PFSK-1 (cell line): ENCODE measurements at regions not wholly inside any gene's neighbourhood (a gene's known extent, or its start where the extent isn't known, plus 50 kb on each side); places are given as distances from the start of the nearest gene placed in this dataset.

Source experiments
- FOXP2 ChIP-seq: optimal IDR thresholded peaks from 2 replicates; pipeline ENCODE3; 2011; ENCODE audit warnings: borderline replicate concordance, control low read depth, inconsistent platforms; ENCODE audit not compliant: insufficient read depth; ENCODE audit errors: extremely low read length, extremely low read depth
- POLR2AphosphoS5 ChIP-seq: IDR thresholded peaks from 2 replicates; pipeline ENCODE4 v1.6.1; 2012; ENCODE audit warnings: low read depth, mild to moderate bottlenecking, control low read depth, low read length, moderate library complexity
- REST ChIP-seq, 2 experiments: IDR thresholded peaks; 2 replicates each; pipeline versions ENCODE4 v1.6.1 to v1.8.0; 2011 to 2012; ENCODE audit warnings: low read depth in 2 of 2, low read length in 2 of 2, control low read depth in 1 of 2, inconsistent platforms in 1 of 2, mild to moderate bottlenecking in 1 of 2, moderate library complexity in 1 of 2; ENCODE audit not compliant: insufficient read depth in 1 of 2
- SIN3A ChIP-seq: IDR thresholded peaks from 2 replicates; pipeline ENCODE4 v1.6.1; 2012; ENCODE audit warnings: mild to moderate bottlenecking, low read length, moderate library complexity, borderline replicate concordance; ENCODE audit not compliant: insufficient read depth
- TAF1 ChIP-seq: IDR thresholded peaks from 2 replicates; pipeline ENCODE4 v1.6.1; 2012; ENCODE audit warnings: low read length, control low read depth, borderline replicate concordance; ENCODE audit not compliant: insufficient read depth

DNA sequence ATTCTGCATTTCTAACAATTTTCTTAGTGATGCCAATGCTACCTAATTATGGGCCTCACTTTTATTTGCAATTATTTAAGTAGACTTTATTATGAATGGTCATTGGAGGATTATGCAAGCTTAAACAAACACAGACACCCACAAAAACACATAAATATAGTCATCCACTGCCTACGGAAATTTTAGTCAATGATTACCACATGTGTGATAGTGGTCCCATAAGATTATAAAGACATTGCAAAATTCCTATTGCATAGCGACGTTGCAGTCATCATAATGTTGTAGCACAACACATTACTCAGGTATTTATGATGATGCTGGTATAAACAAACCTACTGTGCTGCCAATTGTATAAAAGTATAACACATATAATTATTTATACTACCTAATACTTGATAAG, 247.8 kb upstream of the ALCAM start:
- TF ChIP-seq FOXP2 (no peak), REST (IDR thresholded peaks at IDR 0.05; ENCODE audit: insufficient read depth in 1 of 2, low read depth in 2 of 2, low read length in 2 of 2) (no peak), POLR2AphosphoS5 (no peak), SIN3A (no peak), TAF1 (no peak)

DNA sequence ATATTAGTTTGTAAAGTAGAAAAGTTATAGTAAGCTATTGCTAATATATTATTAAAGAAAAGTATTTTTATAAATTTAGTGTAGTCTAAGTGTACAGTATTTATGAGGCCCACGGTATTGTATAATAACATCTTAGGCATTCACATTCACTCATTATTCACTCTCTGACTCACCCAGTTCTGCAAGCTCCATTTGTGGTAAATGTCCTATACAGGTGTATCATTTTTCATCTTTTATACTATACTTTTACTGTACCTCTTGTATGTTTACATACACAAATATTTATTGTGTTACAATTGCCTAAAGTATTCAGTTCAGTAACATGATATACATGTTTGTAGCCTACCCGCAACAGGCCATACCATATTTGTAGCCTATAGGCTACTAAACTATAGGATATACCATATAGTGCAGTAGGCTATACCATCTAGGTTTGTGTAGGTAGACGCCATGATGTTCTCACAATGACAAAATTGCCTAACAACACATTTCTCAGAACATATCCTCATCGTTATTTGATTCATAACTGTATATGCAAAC, 246.8 kb upstream of the ALCAM start:
- TF ChIP-seq REST (IDR thresholded peaks at IDR 0.05; ENCODE audit: insufficient read depth in 1 of 2, low read depth in 2 of 2, low read length in 2 of 2): no peak
- TF ChIP-seq SIN3A: no peak

- TF ChIP-seq POLR2AphosphoS5: no peak
These were observed 235.8 kb upstream of the ALCAM start for GRCh38 chr3:105130911-105131310.

DNA sequence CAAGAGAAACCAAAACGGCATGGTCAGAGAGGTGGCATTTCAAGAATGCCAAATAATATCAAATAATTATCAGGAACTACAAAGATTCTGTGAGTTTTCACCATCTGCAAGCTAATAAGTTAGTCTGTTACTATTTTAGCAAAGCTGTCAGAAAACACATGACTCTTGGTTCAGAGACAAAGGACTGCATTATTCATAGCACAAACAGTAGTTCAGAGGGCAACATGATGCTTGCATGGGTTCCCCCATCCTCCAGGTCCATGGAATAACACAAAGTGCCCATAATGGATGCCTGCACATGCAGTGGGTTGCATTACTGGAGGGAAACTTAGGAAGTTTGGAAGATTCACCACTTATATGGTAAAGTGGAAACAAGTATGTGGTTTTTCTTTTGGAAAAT, 228.8 kb upstream of the ALCAM start:
- TF ChIP-seq FOXP2: no peak
- no peak for TF ChIP-seq SIN3A
- no peak for TF ChIP-seq TAF1
- TF ChIP-seq REST (IDR thresholded peaks at IDR 0.05; ENCODE audit: insufficient read depth in 1 of 2, low read depth in 2 of 2, low read length in 2 of 2): no peak
- no peak for TF ChIP-seq POLR2AphosphoS5

GRCh38 chr3:105139881-105140560, 226.7 kb upstream of the ALCAM start:
- TF ChIP-seq SIN3A (no peak), TAF1 (no peak), FOXP2 (no peak), POLR2AphosphoS5 (no peak), REST (IDR thresholded peaks at IDR 0.05; ENCODE audit: insufficient read depth in 1 of 2, low read depth in 2 of 2, low read length in 2 of 2) (no peak)
